ENCODE measurements at regions not wholly inside any gene's neighbourhood (a gene's known extent, or its start where the extent isn't known, plus 50 kb on each side); places are given as distances from the start of the nearest gene placed in this dataset.

GRCh38 chr6:49050584-49050983 lies 412.5 kb downstream of the MMUT start:
- TF ChIP-seq CTCF (IDR thresholded peaks at IDR 0.05; ENCODE audit: insufficient read depth, low read length) (no peak), REST (IDR thresholded peaks at IDR 0.05; ENCODE audit: insufficient replicate concordance, low read depth) (no peak), POLR2AphosphoS5 (IDR thresholded peaks at IDR 0.05; ENCODE audit: low read depth) (no peak)
